ENCODE measurements at regions not wholly inside any gene's neighbourhood (a gene's known extent, or its start where the extent isn't known, plus 50 kb on each side); places are given as distances from the start of the nearest gene placed in this dataset.
"Not testable (repeated sequence)": the region's sequence is repeated elsewhere in the genome, so short reads cannot be mapped to it uniquely, and the experiment has no call there.

DNA sequence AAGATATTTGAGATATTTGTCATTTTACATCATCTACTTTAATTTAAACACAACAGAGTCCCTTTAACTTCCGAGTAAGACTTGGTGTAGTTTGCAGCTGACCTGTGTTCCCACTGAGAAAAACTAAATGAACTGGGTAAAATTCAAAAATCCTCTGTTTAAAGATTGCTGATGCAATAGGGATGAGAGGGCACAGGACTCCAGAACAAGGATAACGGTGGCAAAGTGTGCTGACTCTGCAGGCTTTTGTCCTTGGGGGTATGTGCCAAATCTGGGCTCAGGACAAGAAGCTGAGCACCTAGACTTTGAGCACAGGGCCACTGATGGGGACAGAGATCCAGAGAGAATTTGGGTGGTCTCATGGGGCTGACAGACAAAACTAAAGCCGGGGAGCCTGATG is 156.8 kb downstream of the CCDC71L start:
- TF ChIP-seq, protein P1, sequence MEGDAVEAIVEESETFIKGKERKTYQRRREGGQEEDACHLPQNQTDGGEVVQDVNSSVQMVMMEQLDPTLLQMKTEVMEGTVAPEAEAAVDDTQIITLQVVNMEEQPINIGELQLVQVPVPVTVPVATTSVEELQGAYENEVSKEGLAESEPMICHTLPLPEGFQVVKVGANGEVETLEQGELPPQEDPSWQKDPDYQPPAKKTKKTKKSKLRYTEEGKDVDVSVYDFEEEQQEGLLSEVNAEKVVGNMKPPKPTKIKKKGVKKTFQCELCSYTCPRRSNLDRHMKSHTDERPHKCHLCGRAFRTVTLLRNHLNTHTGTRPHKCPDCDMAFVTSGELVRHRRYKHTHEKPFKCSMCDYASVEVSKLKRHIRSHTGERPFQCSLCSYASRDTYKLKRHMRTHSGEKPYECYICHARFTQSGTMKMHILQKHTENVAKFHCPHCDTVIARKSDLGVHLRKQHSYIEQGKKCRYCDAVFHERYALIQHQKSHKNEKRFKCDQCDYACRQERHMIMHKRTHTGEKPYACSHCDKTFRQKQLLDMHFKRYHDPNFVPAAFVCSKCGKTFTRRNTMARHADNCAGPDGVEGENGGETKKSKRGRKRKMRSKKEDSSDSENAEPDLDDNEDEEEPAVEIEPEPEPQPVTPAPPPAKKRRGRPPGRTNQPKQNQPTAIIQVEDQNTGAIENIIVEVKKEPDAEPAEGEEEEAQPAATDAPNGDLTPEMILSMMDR (IDR thresholded peaks at IDR 0.05): no peak
- DNase-seq (ENCODE audit: low spot score): no peak
- no peak overlapping the region for H3K27ac ChIP-seq

DNA sequence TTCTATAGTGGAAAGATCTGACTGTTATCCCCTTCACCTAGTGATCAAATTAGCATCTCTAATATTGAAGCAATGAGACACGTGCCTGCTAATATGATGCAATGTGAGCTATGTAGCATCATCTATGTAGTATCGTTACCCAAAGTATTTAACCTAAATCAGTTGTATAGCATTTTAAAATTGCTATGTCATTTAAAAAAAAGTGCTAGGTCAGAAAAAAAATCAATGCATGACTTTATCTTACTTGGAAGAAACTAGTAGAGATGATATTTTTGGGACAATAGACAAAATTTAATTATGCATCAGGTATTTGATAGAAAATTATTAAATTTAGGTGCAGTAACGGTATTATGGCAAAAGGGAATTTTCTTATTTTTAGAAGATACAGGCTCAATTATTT is 157.3 kb downstream of the CCDC71L start:
- H3K27ac ChIP-seq: no peak overlapping the region

More for the DNA sequence above, 156.8 kb downstream of the CCDC71L start:
- no peak overlapping the region for H3K4me3 ChIP-seq

DNA sequence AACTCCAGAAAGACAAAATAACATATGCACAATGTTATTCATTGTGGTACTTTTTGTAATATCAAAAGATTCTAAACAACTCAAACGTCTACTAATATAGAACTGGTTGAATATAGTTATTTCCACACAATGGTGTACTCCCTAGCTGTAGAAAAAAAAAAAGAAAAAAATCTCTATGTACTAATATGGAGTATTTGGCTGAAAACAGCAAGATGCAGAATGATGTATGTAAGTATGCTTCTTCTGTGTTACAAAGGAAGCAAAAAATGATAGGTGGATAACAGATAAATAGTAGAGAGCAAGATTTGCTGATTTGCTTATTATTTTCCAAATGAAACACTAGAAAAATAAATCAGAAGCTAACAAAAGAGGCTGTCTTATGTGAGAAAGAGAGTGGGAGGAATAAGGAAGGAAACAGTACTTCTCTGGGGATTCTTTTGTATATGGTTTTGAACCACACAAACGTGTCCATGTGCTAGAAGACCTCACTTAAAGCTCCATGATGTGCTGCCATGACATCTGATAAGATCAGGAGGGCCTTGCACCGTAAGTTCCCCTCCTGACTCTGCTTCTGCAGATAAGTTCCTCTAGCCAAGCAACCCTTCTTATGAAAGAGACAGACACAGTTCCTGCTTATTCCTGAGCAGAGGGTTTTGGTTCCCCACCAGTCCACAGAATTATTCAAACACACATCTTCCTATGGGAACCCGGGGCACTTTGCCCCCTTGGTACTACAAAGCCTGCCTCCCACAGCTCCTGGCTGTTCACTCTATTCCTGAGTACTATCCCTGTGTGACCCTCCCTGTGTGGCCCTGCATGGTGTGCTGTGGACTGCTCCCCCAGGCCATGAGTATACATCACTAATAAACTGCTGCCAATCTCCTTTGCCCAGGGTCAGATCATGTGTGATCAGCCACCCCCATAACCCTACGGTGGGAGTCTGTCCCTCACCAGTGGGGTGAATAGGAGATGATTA is 159.1 kb downstream of the CCDC71L start:
- TF ChIP-seq, protein P1 (IDR thresholded peaks at IDR 0.05): no peak
- Histone ChIP-seq H3K27ac (no peak overlapping the region), H3K4me3 (no peak overlapping the region)
- no peak for DNase-seq (ENCODE audit: low spot score)

More for the DNA sequence above, 157.3 kb downstream of the CCDC71L start:
- no peak for DNase-seq (ENCODE audit: low spot score)
- H3K4me3 ChIP-seq: no peak overlapping the region
- TF ChIP-seq, protein P1 (IDR thresholded peaks at IDR 0.05): no peak

DNA sequence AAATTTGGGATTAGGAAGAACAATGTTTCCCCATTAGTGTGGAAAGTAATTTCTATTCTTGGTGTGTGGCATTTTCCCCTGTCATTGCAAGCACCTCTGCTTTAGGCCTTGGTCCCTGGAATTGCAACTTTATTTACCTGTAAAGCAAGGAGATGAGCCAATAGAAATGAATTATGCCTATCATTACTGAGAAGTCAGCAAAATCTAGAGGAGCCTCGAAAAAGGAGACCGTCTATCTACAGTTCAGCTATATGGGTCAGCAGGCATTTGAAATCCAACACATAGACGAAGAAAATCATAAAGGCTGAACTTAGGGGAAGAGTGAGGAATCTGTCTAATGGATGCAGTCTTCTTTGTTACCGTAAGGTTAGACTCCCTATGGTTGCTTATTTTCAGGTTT is 161.1 kb downstream of the CCDC71L start:
- DNase-seq (ENCODE audit: low spot score): no peak
- H3K27ac ChIP-seq: no peak overlapping the region
- H3K4me3 ChIP-seq: no peak overlapping the region
- TF ChIP-seq, protein P1 (IDR thresholded peaks at IDR 0.05): no peak

DNA sequence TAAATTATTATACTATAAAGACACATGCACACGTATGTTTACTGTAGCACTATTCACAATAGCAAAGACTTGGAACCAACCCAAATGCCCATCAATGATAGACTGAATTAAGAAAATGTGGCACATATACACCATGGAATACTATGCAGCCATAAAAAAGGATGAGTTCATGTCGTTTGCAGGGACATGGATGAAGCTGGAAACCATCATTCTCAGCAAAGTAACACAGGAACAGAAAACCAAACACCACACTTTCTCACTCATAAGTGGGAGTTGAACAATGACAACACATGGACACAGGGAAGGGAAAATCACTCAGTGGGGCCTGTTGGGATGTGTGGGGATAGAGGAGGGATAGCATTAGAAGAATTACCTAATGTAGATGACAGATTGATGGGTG is 163.0 kb downstream of the CCDC71L start:
- DNase-seq (ENCODE audit: low spot score); H3K27ac ChIP-seq; H3K4me3 ChIP-seq: not testable (repeated sequence)

DNA sequence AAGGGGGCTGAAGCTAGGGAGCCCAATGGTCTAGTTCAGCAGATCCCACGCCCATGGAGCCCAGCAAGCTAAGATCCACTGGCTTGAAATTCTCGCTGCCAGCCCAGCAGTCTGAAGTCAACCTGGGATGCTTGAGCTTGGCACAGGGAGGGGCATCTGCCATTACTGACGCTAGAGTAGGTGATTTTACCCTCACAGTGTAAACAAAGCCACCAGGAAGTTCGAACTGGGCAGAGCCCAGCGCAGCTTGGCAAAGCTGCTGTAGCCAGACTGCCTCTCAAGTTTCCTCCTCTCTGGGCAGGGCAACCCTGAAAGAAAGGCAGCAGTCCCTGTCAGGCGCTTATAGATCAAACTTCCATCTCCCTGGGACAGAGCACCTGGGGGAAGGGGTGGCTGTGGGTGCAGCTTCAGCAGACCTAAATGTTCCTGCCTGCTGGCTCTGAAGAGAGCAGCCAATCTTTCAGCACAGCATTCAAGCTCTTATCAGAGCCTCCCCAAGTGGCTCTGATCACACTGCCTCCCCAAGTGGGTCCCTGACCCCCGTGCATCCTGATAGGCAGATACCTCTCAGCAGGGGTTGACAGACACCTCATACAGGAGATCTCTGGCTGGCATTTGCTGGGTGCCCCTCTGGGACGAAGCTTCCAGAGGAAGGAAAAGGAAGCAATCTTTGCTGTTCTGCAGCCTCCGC is 167.8 kb downstream of the CCDC71L start:
- TF ChIP-seq, protein P1 (IDR thresholded peaks at IDR 0.05): no peak
- Histone ChIP-seq H3K27ac (no peak overlapping the region), H3K4me3 (no peak overlapping the region)
- DNase-seq (ENCODE audit: low spot score): no peak

DNA sequence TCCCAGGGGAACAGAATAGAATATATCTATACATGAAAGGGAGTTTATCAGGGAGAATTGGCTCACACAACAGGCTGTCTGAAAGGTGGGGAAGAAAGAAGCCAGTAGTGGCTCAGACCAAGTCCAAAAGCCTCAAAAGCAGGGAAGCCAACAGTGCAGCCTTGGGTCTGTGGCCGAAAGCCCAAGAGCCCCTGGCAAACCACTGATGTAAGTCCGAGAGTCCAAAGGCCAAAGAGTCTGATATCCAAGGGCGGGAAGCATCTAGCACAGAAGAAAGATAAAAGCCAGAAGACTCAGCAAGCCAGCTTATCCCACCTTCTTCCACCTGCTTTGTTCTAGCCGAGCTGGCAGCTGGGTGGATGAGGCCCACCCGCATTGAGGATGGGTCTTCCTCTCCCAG is 172.5 kb downstream of the CCDC71L start:
- no peak for DNase-seq (ENCODE audit: low spot score)
- Histone ChIP-seq H3K27ac (no peak overlapping the region), H3K4me3 (no peak overlapping the region)
- TF ChIP-seq, protein P1 (IDR thresholded peaks at IDR 0.05): no peak
